ENCODE measurements at regions not wholly inside any gene's neighbourhood (a gene's known extent, or its start where the extent isn't known, plus 50 kb on each side); places are given as distances from the start of the nearest gene placed in this dataset.

- Histone ChIP-seq H3F3A (ENCODE audit: low read depth) (no peaks in the 10 kb centered on the region), H3K9me3 (ENCODE audit: low read depth) (peaks cover 12% of the 10 kb centered on the region), H3K4me2 (no peak overlapping the region), H3K4me3 (no peak overlapping the region), H3K36me3 (no peaks in the 10 kb centered on the region), H4K20me1 (ENCODE audit: low read depth) (no peaks in the 10 kb centered on the region), H3K27ac (no peak overlapping the region), H3K27me3 (no peaks in the 10 kb centered on the region), H3K9ac (no peak overlapping the region), H3K79me2 (ENCODE audit: low read depth) (no peaks in the 10 kb centered on the region), H2AFZ (replicated peaks) (no peak overlapping the region), H3K4me1 (peaks cover 5% of the 10 kb centered on the region)
- H3K27ac Mint-ChIP-seq, result no peak overlapping the region
- no peak overlapping the region for H3K4me3 Mint-ChIP-seq
- no peak for DNase-seq (ENCODE audit: low spot score)
- H3K4me1 Mint-ChIP-seq, result no peaks in the 10 kb centered on the region
- no peaks in the 10 kb centered on the region for H3K36me3 Mint-ChIP-seq
- TF ChIP-seq EZH2 (IDR thresholded peaks at IDR 0.05) (no peak), EZH2phosphoT487 (IDR thresholded peaks at IDR 0.05) (no peak), CTCF (IDR thresholded peaks at IDR 0.05) (no peak)
- H3K9me3 Mint-ChIP-seq, result no peaks in the 10 kb centered on the region
- no peaks in the 10 kb centered on the region for H3K27me3 Mint-ChIP-seq (ENCODE audit: insufficient read depth, low read depth)
These were observed 752.9 kb upstream of the CT83 start for GRCh38 chrX:117215683-117216082.

DNA sequence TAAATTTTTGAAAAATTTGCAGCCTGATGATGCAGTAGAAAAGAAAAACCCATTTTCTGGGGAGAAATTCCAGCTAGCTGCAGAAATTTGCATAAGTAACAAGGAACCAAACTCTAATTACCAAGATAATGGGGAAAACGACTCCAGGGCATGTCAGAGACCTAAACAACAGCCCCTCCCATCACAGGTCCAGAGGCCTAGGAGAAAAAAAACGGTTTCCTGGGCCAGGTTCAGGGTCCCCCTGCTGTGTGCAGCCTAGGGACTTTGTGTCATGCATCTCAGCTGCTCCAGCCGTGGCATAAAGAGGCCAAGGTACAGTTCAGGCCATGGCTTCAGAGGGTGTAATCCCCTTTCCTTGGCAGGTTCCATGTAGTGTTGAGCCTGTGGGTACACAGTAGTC is 733.7 kb upstream of the CT83 start:
- no peaks in the 10 kb centered on the region for H3F3A ChIP-seq (ENCODE audit: low read depth)
- no peak for TF ChIP-seq EZH2 (IDR thresholded peaks at IDR 0.05)
- TF ChIP-seq EZH2phosphoT487 (IDR thresholded peaks at IDR 0.05), result no peak
- no peak for TF ChIP-seq CTCF (IDR thresholded peaks at IDR 0.05)
- no peak overlapping the region for H3K27ac Mint-ChIP-seq

DNA sequence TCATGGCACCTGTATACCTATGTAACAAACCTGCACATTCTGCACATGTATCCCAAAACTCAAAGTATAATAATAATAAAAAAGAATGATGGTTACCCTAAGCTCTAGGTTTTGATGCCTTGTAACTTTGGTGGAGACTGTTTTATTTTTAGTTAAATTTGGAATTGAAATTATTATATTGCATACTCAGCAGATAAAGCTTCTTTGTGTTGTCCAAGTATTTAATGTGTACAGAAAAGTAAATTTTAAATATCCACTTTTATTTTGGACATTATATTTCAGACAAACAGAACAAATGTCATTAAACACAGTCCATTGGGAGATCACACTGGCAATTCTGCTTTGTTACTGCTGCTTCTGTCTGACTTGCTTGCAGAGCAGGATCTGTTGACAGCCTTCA is 684.5 kb upstream of the CT83 start:
- H3K9me3 Mint-ChIP-seq, result no peaks in the 10 kb centered on the region
- Histone ChIP-seq H3K4me2 (no peak overlapping the region), H3K9me3 (ENCODE audit: low read depth) (no peaks in the 10 kb centered on the region), H3K36me3 (no peaks in the 10 kb centered on the region), H3K27ac (no peak overlapping the region), H2AFZ (replicated peaks) (no peak overlapping the region), H3F3A (ENCODE audit: low read depth) (no peaks in the 10 kb centered on the region), H3K4me3 (no peak overlapping the region), H3K27me3 (no peaks in the 10 kb centered on the region), H3K9ac (no peak overlapping the region), H3K4me1 (no peaks in the 10 kb centered on the region), H3K79me2 (ENCODE audit: low read depth) (no peaks in the 10 kb centered on the region), H4K20me1 (ENCODE audit: low read depth) (no peaks in the 10 kb centered on the region)
- H3K27me3 Mint-ChIP-seq (ENCODE audit: insufficient read depth, low read depth), result no peaks in the 10 kb centered on the region
- no peak overlapping the region for H3K27ac Mint-ChIP-seq
- TF ChIP-seq CTCF (IDR thresholded peaks at IDR 0.05) (no peak), EZH2phosphoT487 (IDR thresholded peaks at IDR 0.05) (no peak)
- H3K36me3 Mint-ChIP-seq, result no peaks in the 10 kb centered on the region
- no peak for DNase-seq (ENCODE audit: low spot score)
- no peak overlapping the region for H3K4me3 Mint-ChIP-seq
- H3K4me1 Mint-ChIP-seq, result no peaks in the 10 kb centered on the region

More for the DNA sequence above, 733.7 kb upstream of the CT83 start:
- no peaks in the 10 kb centered on the region for H3K36me3 ChIP-seq
- no peak overlapping the region for H3K4me3 ChIP-seq
- H3K36me3 Mint-ChIP-seq, result no peaks in the 10 kb centered on the region
- H3K9me3 Mint-ChIP-seq, result no peaks in the 10 kb centered on the region
- no peaks in the 10 kb centered on the region for H3K27me3 Mint-ChIP-seq (ENCODE audit: insufficient read depth, low read depth)
- no peaks in the 10 kb centered on the region for H3K27me3 ChIP-seq
- H3K4me1 Mint-ChIP-seq, result no peaks in the 10 kb centered on the region
- no peaks in the 10 kb centered on the region for H4K20me1 ChIP-seq (ENCODE audit: low read depth)
- no peak for DNase-seq (ENCODE audit: low spot score)
- no peak overlapping the region for H3K9ac ChIP-seq
- H3K4me2 ChIP-seq, result no peak overlapping the region
- no peaks in the 10 kb centered on the region for H3K4me1 ChIP-seq
- H2AFZ ChIP-seq (replicated peaks), result no peak overlapping the region
- peaks cover 4% of the 10 kb centered on the region for H3K9me3 ChIP-seq (ENCODE audit: low read depth)
- H3K79me2 ChIP-seq (ENCODE audit: low read depth), result no peaks in the 10 kb centered on the region
- no peak overlapping the region for H3K27ac ChIP-seq
- H3K4me3 Mint-ChIP-seq, result no peak overlapping the region

DNA sequence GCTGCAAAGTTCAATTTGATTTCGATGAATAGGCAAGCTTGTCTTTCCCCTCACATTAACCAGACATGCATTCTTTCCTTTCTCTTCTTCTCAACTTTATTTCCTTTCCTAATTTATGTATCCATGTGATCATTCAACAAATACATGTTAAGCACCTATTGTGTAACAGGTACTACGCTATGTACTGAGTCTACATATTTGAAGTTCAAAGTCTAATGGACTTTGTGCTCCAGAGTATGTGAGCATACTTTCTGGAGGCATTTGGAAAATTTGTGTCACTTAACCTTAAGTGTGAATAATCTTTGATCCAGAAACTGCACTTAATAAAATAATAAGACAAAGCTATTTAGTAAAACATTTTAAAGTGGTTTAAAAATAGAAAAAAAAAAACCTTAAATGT is 675.3 kb upstream of the CT83 start:
- H3K4me2 ChIP-seq, result no peak overlapping the region
- Mint-ChIP-seq H3K36me3 (no peaks in the 10 kb centered on the region), H3K9me3 (no peaks in the 10 kb centered on the region), H3K4me3 (no peak overlapping the region), H3K27ac (no peak overlapping the region), H3K27me3 (ENCODE audit: insufficient read depth, low read depth) (no peaks in the 10 kb centered on the region), H3K4me1 (no peaks in the 10 kb centered on the region)
- H3K36me3 ChIP-seq, result no peaks in the 10 kb centered on the region
- no peak for DNase-seq (ENCODE audit: low spot score)
- H3K4me3 ChIP-seq, result no peak overlapping the region
- no peaks in the 10 kb centered on the region for H3K27me3 ChIP-seq
- H3F3A ChIP-seq (ENCODE audit: low read depth), result no peaks in the 10 kb centered on the region
- no peaks in the 10 kb centered on the region for H3K4me1 ChIP-seq
- H3K27ac ChIP-seq, result no peak overlapping the region
- H2AFZ ChIP-seq (replicated peaks), result no peak overlapping the region
- TF ChIP-seq EZH2 (IDR thresholded peaks at IDR 0.05), result no peak
- no peak for TF ChIP-seq EZH2phosphoT487 (IDR thresholded peaks at IDR 0.05)
- no peak for TF ChIP-seq CTCF (IDR thresholded peaks at IDR 0.05)
- H4K20me1 ChIP-seq (ENCODE audit: low read depth), result no peaks in the 10 kb centered on the region
- H3K9ac ChIP-seq, result no peak overlapping the region
- H3K79me2 ChIP-seq (ENCODE audit: low read depth), result no peaks in the 10 kb centered on the region
- no peaks in the 10 kb centered on the region for H3K9me3 ChIP-seq (ENCODE audit: low read depth)

Data from neural progenitor cell (in vitro differentiated cells).